ENCODE measurements at regions not wholly inside any gene's neighbourhood (a gene's known extent, or its start where the extent isn't known, plus 50 kb on each side); places are given as distances from the start of the nearest gene placed in this dataset.

- no peak for TF ChIP-seq CTCF (IDR thresholded peaks at IDR 0.05)
- DNase-seq, result no peak
- H3K36me3 ChIP-seq, result no peaks in the 10 kb centered on the region
- H3K9me3 ChIP-seq, result no peaks in the 10 kb centered on the region
- H3K4me1 ChIP-seq, result no peaks in the 10 kb centered on the region
- intact Hi-C loops (cut with DNase I; ENCODE audit: low total_unique reads), result no loop called here
- no peaks in the 10 kb centered on the region for H3K27me3 ChIP-seq
- no peak overlapping the region for H3K27ac ChIP-seq
- H3K4me3 ChIP-seq, result no peak overlapping the region
Measured at GRCh38 chr20:41952166-41952565, 334.0 kb upstream of the CHD6 start.

DNA sequence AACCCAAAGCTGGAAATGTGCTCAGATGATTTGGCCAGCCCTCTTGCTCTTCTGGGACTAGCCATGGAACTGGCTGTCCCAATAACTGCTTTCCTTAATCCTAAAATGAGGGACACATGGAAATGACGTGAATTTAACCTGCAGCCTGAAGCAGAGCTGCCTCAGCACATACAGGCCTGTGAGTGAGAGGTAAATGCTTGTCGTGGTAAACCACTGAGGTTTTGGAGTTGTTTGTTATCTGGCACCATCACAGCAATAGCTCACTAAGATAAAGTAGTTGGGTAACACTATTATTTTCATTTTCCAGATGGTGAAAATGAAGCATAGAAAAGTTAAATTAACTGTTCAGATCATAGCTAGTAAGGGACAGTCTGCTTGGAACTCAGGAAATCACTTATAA lies 333.4 kb upstream of the CHD6 start:
- intact Hi-C loops (cut with DNase I; ENCODE audit: low total_unique reads), result no loop called here
- DNase-seq, result no peak
- Histone ChIP-seq H3K27ac (no peak overlapping the region), H3K4me1 (no peaks in the 10 kb centered on the region), H3K9me3 (no peaks in the 10 kb centered on the region), H3K36me3 (no peaks in the 10 kb centered on the region), H3K4me3 (no peak overlapping the region), H3K27me3 (no peaks in the 10 kb centered on the region)
- no peak for TF ChIP-seq CTCF (IDR thresholded peaks at IDR 0.05)

DNA sequence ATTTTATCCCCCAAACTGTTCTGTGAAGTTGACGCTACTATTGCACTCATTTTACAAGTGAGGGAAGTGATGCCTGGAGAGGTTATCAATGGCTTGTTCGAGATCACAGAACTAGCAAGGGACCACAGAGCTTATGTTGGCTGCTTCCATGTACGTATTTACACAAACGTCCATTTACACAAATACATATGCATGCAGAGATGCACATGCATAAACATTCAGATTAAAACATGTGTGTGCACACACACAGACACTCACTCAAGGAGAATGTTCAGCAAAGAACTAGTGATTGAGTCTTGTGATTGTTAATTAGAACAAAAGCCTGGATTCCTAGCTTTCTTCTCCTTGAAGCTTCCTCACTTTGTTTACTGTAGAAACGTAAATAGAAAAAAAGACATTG lies 321.5 kb upstream of the CHD6 start:
- no peaks in the 10 kb centered on the region for H3K27me3 ChIP-seq
- H3K9me3 ChIP-seq, result no peaks in the 10 kb centered on the region
- peaks cover 0 to 16% (median 2%) of the 10 kb centered on the region in 4 donors for H3K4me1 ChIP-seq
- intact Hi-C loops (cut with DNase I; ENCODE audit: low total_unique reads), result no loop called here
- H3K36me3 ChIP-seq, result no peaks in the 10 kb centered on the region
- no peak overlapping the region for H3K4me3 ChIP-seq
- TF ChIP-seq CTCF (IDR thresholded peaks at IDR 0.05), result no peak
- DNase-seq, result no peak
- H3K27ac ChIP-seq, result no peak overlapping the region

DNA sequence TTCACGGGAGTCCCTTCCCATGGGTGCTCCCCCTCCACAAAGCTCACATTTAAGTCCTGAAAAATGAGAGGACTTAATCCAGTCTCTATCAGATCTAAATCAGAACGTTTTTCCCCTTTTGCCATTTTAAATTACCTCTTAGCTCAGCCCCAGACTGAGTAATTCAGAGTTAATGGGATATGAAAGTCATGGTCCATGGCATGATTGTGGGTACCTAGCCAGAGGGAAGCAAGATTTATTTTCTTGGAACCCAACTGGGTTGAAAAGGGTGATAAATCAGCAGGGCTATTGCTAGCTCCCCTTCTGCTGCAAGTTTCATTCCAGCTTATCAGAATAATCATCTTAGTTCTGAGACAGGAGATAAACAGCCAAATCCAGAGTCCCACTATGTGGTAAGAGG lies 320.2 kb upstream of the CHD6 start:
- H3K9me3 ChIP-seq, result no peaks in the 10 kb centered on the region
- H3K36me3 ChIP-seq, result no peaks in the 10 kb centered on the region
- no peaks in the 10 kb centered on the region for H3K27me3 ChIP-seq
- no peak overlapping the region for H3K27ac ChIP-seq
- intact Hi-C loops (cut with DNase I; ENCODE audit: low total_unique reads), result no loop called here
- no peak overlapping the region for H3K4me3 ChIP-seq
- peaks cover 0 to 16% (median 2%) of the 10 kb centered on the region in 4 donors for H3K4me1 ChIP-seq
- TF ChIP-seq CTCF (IDR thresholded peaks at IDR 0.05), result no peak
- no peak for DNase-seq

DNA sequence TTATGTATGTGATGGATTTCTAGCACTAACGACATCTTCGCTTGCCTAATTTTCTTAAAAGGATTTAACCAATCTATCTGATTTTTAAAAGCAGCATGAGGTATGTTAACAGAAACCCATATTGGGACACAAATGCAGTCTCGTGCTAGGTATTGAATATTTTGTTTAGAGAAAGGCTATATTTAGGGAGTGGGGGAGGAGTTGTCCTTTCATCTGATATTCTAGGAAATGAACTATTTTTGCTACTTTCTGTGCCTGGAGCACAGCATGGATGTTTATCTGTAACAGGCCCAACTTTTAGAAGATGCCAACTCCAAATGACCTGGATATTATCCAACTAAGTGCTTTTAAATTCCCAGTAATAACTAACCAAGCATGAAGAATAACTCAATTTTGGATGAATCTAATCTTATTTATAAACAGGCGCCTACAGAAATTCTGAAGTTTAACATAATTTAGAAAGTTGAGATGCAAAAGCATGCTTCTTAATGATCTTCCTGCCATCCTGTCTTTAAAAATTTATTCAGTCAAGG lies 317.1 kb upstream of the CHD6 start:
- no peak for TF ChIP-seq CTCF (IDR thresholded peaks at IDR 0.05)
- H3K27ac ChIP-seq, result no peak overlapping the region
- no peaks in the 10 kb centered on the region for H3K36me3 ChIP-seq
- H3K9me3 ChIP-seq, result no peaks in the 10 kb centered on the region
- DNase-seq, result no peak
- H3K4me3 ChIP-seq, result no peak overlapping the region
- H3K4me1 ChIP-seq, result peaks cover 0 to 16% (median 2%) of the 10 kb centered on the region in 4 donors
- no peaks in the 10 kb centered on the region for H3K27me3 ChIP-seq
- intact Hi-C loops (cut with DNase I; ENCODE audit: low total_unique reads), result no loop called here

- no peaks in the 10 kb centered on the region for H3K36me3 ChIP-seq
- no peak overlapping the region for H3K4me3 ChIP-seq
- peaks cover 0 to 16% (median 2%) of the 10 kb centered on the region in 4 donors for H3K4me1 ChIP-seq
- H3K27ac ChIP-seq, result no peak overlapping the region
- DNase-seq, result no peak
- intact Hi-C loops (cut with DNase I; ENCODE audit: low total_unique reads), result no loop called here
- H3K9me3 ChIP-seq, result no peaks in the 10 kb centered on the region
- no peak for TF ChIP-seq CTCF (IDR thresholded peaks at IDR 0.05)
- no peaks in the 10 kb centered on the region for H3K27me3 ChIP-seq
Measured at GRCh38 chr20:41932431-41932830, 314.3 kb upstream of the CHD6 start.

Data from tibial artery (tissue), 4 donors.